ENCODE measurements at regions not wholly inside any gene's neighbourhood (a gene's known extent, or its start where the extent isn't known, plus 50 kb on each side); places are given as distances from the start of the nearest gene placed in this dataset.

DNA sequence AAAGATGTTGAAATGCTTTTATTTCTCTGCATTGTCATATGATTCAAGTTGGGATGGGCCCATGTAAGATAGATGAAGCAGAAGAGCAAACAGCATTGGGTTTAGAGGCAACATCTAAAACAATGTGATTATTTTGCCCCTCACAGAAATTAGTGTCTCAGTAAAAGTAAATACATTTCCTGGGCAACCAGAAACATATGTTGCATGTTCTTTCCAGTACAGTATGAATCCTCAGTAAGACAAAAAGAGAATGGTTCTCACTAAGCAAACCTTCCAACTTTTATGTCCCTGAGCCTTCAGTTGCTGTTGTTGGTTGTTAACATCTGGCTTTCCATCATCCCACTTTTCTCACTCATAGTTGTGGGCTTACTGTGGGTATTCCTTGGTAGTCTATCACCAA, 222.5 kb upstream of the PRPS1L1 start:
- H3K27ac ChIP-seq (ENCODE audit: low read length): no peak overlapping the region
- no peak overlapping the region for H3K4me3 ChIP-seq (ENCODE audit: low read length)
- no peak overlapping the region for H3K9ac ChIP-seq (ENCODE audit: low read length)
- no peaks in the 10 kb centered on the region for H3K4me1 ChIP-seq (ENCODE audit: low read length)
- no peaks in the 10 kb centered on the region for H3K9me2 ChIP-seq (replicated peaks; ENCODE audit: insufficient read depth, low read length)
- H3K36me3 ChIP-seq (ENCODE audit: insufficient read depth, low read length): no peaks in the 10 kb centered on the region
- no peaks in the 10 kb centered on the region for H3K9me3 ChIP-seq (ENCODE audit: low read length)
- H3K27me3 ChIP-seq (ENCODE audit: low read length): no peaks in the 10 kb centered on the region
- no peak for DNase-seq
- H4K20me1 ChIP-seq (ENCODE audit: insufficient read depth, low read depth, low read length): no peaks in the 10 kb centered on the region
- no peak overlapping the region for H3K4me2 ChIP-seq (ENCODE audit: low read depth, low read length, poor library complexity, severe bottlenecking)
- no peaks in the 10 kb centered on the region for H3K79me2 ChIP-seq (ENCODE audit: low read length)
- H2AFZ ChIP-seq (ENCODE audit: low read length): no peak overlapping the region

DNA sequence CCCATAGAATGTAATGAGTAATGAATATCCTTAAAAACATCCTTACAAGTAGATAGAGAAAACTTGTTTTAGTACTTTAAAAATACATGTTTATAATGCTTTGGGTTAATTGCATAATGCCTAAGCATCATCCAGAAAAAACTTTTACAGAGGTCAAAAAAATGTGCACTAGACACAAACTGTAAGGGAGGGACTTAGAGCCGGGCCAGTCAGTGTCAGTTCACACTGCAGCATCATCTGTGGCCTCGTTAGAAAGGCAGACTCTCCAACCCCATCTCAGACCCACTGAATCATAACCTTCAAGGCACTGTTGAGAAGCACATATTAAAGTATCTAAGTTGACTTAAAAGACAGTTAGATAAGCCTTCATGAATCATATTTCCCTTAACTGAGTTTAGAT, 230.1 kb upstream of the PRPS1L1 start:
- Histone ChIP-seq H3K9me3 (ENCODE audit: low read length) (no peaks in the 10 kb centered on the region), H4K20me1 (ENCODE audit: insufficient read depth, low read depth, low read length) (no peaks in the 10 kb centered on the region), H3K27me3 (ENCODE audit: low read length) (no peaks in the 10 kb centered on the region), H3K9ac (ENCODE audit: low read length) (no peak overlapping the region), H3K4me1 (ENCODE audit: low read length) (no peaks in the 10 kb centered on the region), H3K4me2 (ENCODE audit: low read depth, low read length, poor library complexity, severe bottlenecking) (no peak overlapping the region), H3K4me3 (ENCODE audit: low read length) (no peak overlapping the region), H3K79me2 (ENCODE audit: low read length) (no peaks in the 10 kb centered on the region), H3K9me2 (replicated peaks; ENCODE audit: insufficient read depth, low read length) (no peaks in the 10 kb centered on the region), H3K27ac (ENCODE audit: low read length) (no peak overlapping the region), H3K36me3 (ENCODE audit: insufficient read depth, low read length) (no peaks in the 10 kb centered on the region), H2AFZ (ENCODE audit: low read length) (no peak overlapping the region)
- DNase-seq: no peak

DNA sequence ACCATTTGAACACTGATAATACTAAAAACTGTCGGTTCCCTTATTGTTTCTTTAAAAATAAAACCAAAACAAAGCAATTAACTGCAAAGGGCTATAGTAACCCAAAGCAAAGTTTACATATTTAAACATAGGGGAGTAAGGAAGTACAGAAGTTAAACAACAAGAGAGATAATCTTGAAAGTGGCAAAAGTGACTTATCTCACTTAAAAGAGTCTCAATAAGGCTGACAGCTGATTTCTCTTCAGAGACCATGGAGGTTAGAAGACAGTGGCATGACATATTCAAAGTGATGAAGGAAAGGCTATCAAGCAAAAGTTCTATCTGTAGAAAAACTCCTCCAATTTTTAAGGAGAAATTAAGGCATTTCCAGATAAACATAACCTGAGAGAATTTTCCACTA, 233.5 kb upstream of the HDAC9 start:
- H4K20me1 ChIP-seq (ENCODE audit: insufficient read depth, low read depth, low read length): no peaks in the 10 kb centered on the region
- H3K36me3 ChIP-seq (ENCODE audit: insufficient read depth, low read length): no peaks in the 10 kb centered on the region
- no peaks in the 10 kb centered on the region for H3K9me2 ChIP-seq (replicated peaks; ENCODE audit: insufficient read depth, low read length)
- no peak overlapping the region for H3K4me3 ChIP-seq (ENCODE audit: low read length)
- no peak for DNase-seq
- H3K9me3 ChIP-seq (ENCODE audit: low read length): no peaks in the 10 kb centered on the region
- H3K4me1 ChIP-seq (ENCODE audit: low read length): no peaks in the 10 kb centered on the region
- no peaks in the 10 kb centered on the region for H3K27me3 ChIP-seq (ENCODE audit: low read length)
- no peak overlapping the region for H2AFZ ChIP-seq (ENCODE audit: low read length)
- no peak overlapping the region for H3K9ac ChIP-seq (ENCODE audit: low read length)
- H3K79me2 ChIP-seq (ENCODE audit: low read length): no peaks in the 10 kb centered on the region
- no peak overlapping the region for H3K4me2 ChIP-seq (ENCODE audit: low read depth, low read length, poor library complexity, severe bottlenecking)
- H3K27ac ChIP-seq (ENCODE audit: low read length): no peak overlapping the region

- H3K4me3 ChIP-seq (ENCODE audit: low read length): no peak overlapping the region
- no peaks in the 10 kb centered on the region for H3K9me2 ChIP-seq (replicated peaks; ENCODE audit: insufficient read depth, low read length)
- H3K4me1 ChIP-seq (ENCODE audit: low read length): no peaks in the 10 kb centered on the region
Observed at GRCh38 chr7:18265611-18266281, 229.8 kb upstream of the HDAC9 start.

GRCh38 chr7:18268571-18268970, 227.0 kb upstream of the HDAC9 start:
- Histone ChIP-seq H3K4me3 (ENCODE audit: low read length) (no peak overlapping the region), H3K4me1 (ENCODE audit: low read length) (no peaks in the 10 kb centered on the region), H3K9me3 (ENCODE audit: low read length) (no peaks in the 10 kb centered on the region), H3K4me2 (ENCODE audit: low read depth, low read length, poor library complexity, severe bottlenecking) (no peak overlapping the region), H3K9ac (ENCODE audit: low read length) (no peak overlapping the region), H3K27me3 (ENCODE audit: low read length) (no peaks in the 10 kb centered on the region), H3K9me2 (replicated peaks; ENCODE audit: insufficient read depth, low read length) (no peaks in the 10 kb centered on the region), H3K36me3 (ENCODE audit: insufficient read depth, low read length) (no peaks in the 10 kb centered on the region), H3K27ac (ENCODE audit: low read length) (no peak overlapping the region), H3K79me2 (ENCODE audit: low read length) (no peaks in the 10 kb centered on the region), H2AFZ (ENCODE audit: low read length) (no peak overlapping the region), H4K20me1 (ENCODE audit: insufficient read depth, low read depth, low read length) (no peaks in the 10 kb centered on the region)
- DNase-seq: no peak

More at GRCh38 chr7:18265611-18266281, 229.8 kb upstream of the HDAC9 start:
- Histone ChIP-seq H3K36me3 (ENCODE audit: insufficient read depth, low read length) (no peaks in the 10 kb centered on the region), H3K9ac (ENCODE audit: low read length) (no peak overlapping the region), H3K27me3 (ENCODE audit: low read length) (no peaks in the 10 kb centered on the region), H3K27ac (ENCODE audit: low read length) (no peak overlapping the region), H3K4me2 (ENCODE audit: low read depth, low read length, poor library complexity, severe bottlenecking) (no peak overlapping the region), H2AFZ (ENCODE audit: low read length) (no peak overlapping the region), H3K9me3 (ENCODE audit: low read length) (no peaks in the 10 kb centered on the region), H4K20me1 (ENCODE audit: insufficient read depth, low read depth, low read length) (no peaks in the 10 kb centered on the region), H3K79me2 (ENCODE audit: low read length) (no peaks in the 10 kb centered on the region)
- DNase-seq: no peak

GRCh38 chr7:18276380-18276779, 219.2 kb upstream of the HDAC9 start:
- no peak for DNase-seq
- no peaks in the 10 kb centered on the region for H3K4me1 ChIP-seq (ENCODE audit: low read length)
- no peaks in the 10 kb centered on the region for H3K9me2 ChIP-seq (replicated peaks; ENCODE audit: insufficient read depth, low read length)
- no peaks in the 10 kb centered on the region for H3K36me3 ChIP-seq (ENCODE audit: insufficient read depth, low read length)
- no peak overlapping the region for H3K4me3 ChIP-seq (ENCODE audit: low read length)
- H3K4me2 ChIP-seq (ENCODE audit: low read depth, low read length, poor library complexity, severe bottlenecking): no peak overlapping the region
- H3K27me3 ChIP-seq (ENCODE audit: low read length): no peaks in the 10 kb centered on the region
- no peaks in the 10 kb centered on the region for H3K9me3 ChIP-seq (ENCODE audit: low read length)
- H2AFZ ChIP-seq (ENCODE audit: low read length): no peak overlapping the region
- H3K79me2 ChIP-seq (ENCODE audit: low read length): no peaks in the 10 kb centered on the region
- no peaks in the 10 kb centered on the region for H4K20me1 ChIP-seq (ENCODE audit: insufficient read depth, low read depth, low read length)
- H3K27ac ChIP-seq (ENCODE audit: low read length): no peak overlapping the region
- no peak overlapping the region for H3K9ac ChIP-seq (ENCODE audit: low read length)

- H3K27ac ChIP-seq (ENCODE audit: low read length): no peak overlapping the region
- H4K20me1 ChIP-seq (ENCODE audit: insufficient read depth, low read depth, low read length): no peaks in the 10 kb centered on the region
- no peaks in the 10 kb centered on the region for H3K9me2 ChIP-seq (replicated peaks; ENCODE audit: insufficient read depth, low read length)
- no peak overlapping the region for H2AFZ ChIP-seq (ENCODE audit: low read length)
- H3K36me3 ChIP-seq (ENCODE audit: insufficient read depth, low read length): no peaks in the 10 kb centered on the region
- no peak overlapping the region for H3K9ac ChIP-seq (ENCODE audit: low read length)
- H3K9me3 ChIP-seq (ENCODE audit: low read length): no peaks in the 10 kb centered on the region
- no peak for DNase-seq
- H3K27me3 ChIP-seq (ENCODE audit: low read length): no peaks in the 10 kb centered on the region
- H3K4me1 ChIP-seq (ENCODE audit: low read length): no peaks in the 10 kb centered on the region
- H3K4me2 ChIP-seq (ENCODE audit: low read depth, low read length, poor library complexity, severe bottlenecking): no peak overlapping the region
- H3K79me2 ChIP-seq (ENCODE audit: low read length): no peaks in the 10 kb centered on the region
- H3K4me3 ChIP-seq (ENCODE audit: low read length): no peak overlapping the region
Observed at GRCh38 chr7:18278316-18278715, 217.2 kb upstream of the HDAC9 start.

DNA sequence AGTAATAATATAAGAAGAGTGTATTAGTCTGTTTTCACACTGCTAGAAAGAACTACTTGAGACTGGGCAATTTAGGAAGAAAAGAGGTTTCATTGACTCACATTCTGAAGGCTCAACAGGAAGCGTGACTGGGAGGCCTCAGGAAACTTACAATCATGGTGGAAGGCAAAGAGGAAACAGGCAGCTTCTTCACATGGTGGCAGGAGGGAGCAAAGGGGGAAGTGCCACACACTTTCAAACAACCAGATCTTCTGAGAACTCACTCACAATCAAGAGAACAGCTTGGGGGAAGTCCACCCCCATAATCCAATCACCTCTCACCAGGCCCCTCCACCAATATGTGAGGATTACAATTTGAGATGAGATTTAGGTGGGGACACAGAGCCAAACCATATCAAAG, 212.5 kb upstream of the HDAC9 start:
- no peak for DNase-seq
- no peaks in the 10 kb centered on the region for H3K9me2 ChIP-seq (replicated peaks; ENCODE audit: insufficient read depth, low read length)
- no peaks in the 10 kb centered on the region for H3K79me2 ChIP-seq (ENCODE audit: low read length)
- no peak overlapping the region for H2AFZ ChIP-seq (ENCODE audit: low read length)
- H3K4me1 ChIP-seq (ENCODE audit: low read length): no peaks in the 10 kb centered on the region
- H3K27me3 ChIP-seq (ENCODE audit: low read length): no peaks in the 10 kb centered on the region
- H3K27ac ChIP-seq (ENCODE audit: low read length): no peak overlapping the region
- H3K4me2 ChIP-seq (ENCODE audit: low read depth, low read length, poor library complexity, severe bottlenecking): no peak overlapping the region
- H4K20me1 ChIP-seq (ENCODE audit: insufficient read depth, low read depth, low read length): no peaks in the 10 kb centered on the region
- no peaks in the 10 kb centered on the region for H3K9me3 ChIP-seq (ENCODE audit: low read length)
- H3K36me3 ChIP-seq (ENCODE audit: insufficient read depth, low read length): no peaks in the 10 kb centered on the region
- no peak overlapping the region for H3K9ac ChIP-seq (ENCODE audit: low read length)
- H3K4me3 ChIP-seq (ENCODE audit: low read length): no peak overlapping the region

GRCh38 chr7:18287482-18287881, 208.1 kb upstream of the HDAC9 start:
- no peak for DNase-seq
- Histone ChIP-seq H3K9me3 (ENCODE audit: low read length) (no peaks in the 10 kb centered on the region), H3K36me3 (ENCODE audit: insufficient read depth, low read length) (no peaks in the 10 kb centered on the region), H4K20me1 (ENCODE audit: insufficient read depth, low read depth, low read length) (no peaks in the 10 kb centered on the region), H3K4me3 (ENCODE audit: low read length) (no peak overlapping the region), H2AFZ (ENCODE audit: low read length) (no peak overlapping the region), H3K79me2 (ENCODE audit: low read length) (no peaks in the 10 kb centered on the region), H3K4me2 (ENCODE audit: low read depth, low read length, poor library complexity, severe bottlenecking) (no peak overlapping the region), H3K9ac (ENCODE audit: low read length) (no peak overlapping the region), H3K27me3 (ENCODE audit: low read length) (no peaks in the 10 kb centered on the region), H3K27ac (ENCODE audit: low read length) (no peak overlapping the region), H3K9me2 (replicated peaks; ENCODE audit: insufficient read depth, low read length) (no peaks in the 10 kb centered on the region), H3K4me1 (ENCODE audit: low read length) (no peaks in the 10 kb centered on the region)
